ENCODE measurements at regions not wholly inside any gene's neighbourhood (a gene's known extent, or its start where the extent isn't known, plus 50 kb on each side); places are given as distances from the start of the nearest gene placed in this dataset.

GRCh38 chr12:76220980-76221379, 127.2 kb downstream of the BBS10 start:
- H3K9me3 ChIP-seq (ENCODE audit: insufficient read depth, low read length): no peaks in the 10 kb centered on the region
- no peak overlapping the region for H3K9ac ChIP-seq (ENCODE audit: insufficient read length, low read depth)
- no peaks in the 10 kb centered on the region for H3K36me3 ChIP-seq (ENCODE audit: insufficient read depth, insufficient read length, low read length)
- TF ChIP-seq YY1 (IDR thresholded peaks at IDR 0.05; ENCODE audit: insufficient read depth, insufficient read length) (no peak), ZNF274 (IDR thresholded peaks at IDR 0.05; ENCODE audit: low read depth, low read length) (no peak), SUZ12 (IDR thresholded peaks at IDR 0.05; ENCODE audit: extremely low read depth, insufficient read depth, insufficient read length) (no peak)
- H3K27me3 ChIP-seq (ENCODE audit: insufficient read depth, insufficient read length): no peaks in the 10 kb centered on the region
- no peak overlapping the region for H3K4me3 ChIP-seq (ENCODE audit: insufficient read length, low read depth)
- H3K4me1 ChIP-seq (ENCODE audit: insufficient read depth, insufficient read length): no peaks in the 10 kb centered on the region
- DNase-seq (ENCODE audit: low read depth, low spot score): peak; percentile 35

GRCh38 chr12:76219806-76220205, 128.4 kb downstream of the BBS10 start:
- no peak for DNase-seq (ENCODE audit: low read depth, low spot score)
- TF ChIP-seq ZNF274 (IDR thresholded peaks at IDR 0.05; ENCODE audit: low read depth, low read length) (no peak), SUZ12 (IDR thresholded peaks at IDR 0.05; ENCODE audit: extremely low read depth, insufficient read depth, insufficient read length) (no peak), YY1 (IDR thresholded peaks at IDR 0.05; ENCODE audit: insufficient read depth, insufficient read length) (no peak)
- Histone ChIP-seq H3K9me3 (ENCODE audit: insufficient read depth, low read length) (no peaks in the 10 kb centered on the region), H3K9ac (ENCODE audit: insufficient read length, low read depth) (no peak overlapping the region), H3K4me3 (ENCODE audit: insufficient read length, low read depth) (no peak overlapping the region), H3K4me1 (ENCODE audit: insufficient read depth, insufficient read length) (no peaks in the 10 kb centered on the region), H3K27me3 (ENCODE audit: insufficient read depth, insufficient read length) (no peaks in the 10 kb centered on the region), H3K36me3 (ENCODE audit: insufficient read depth, insufficient read length, low read length) (no peaks in the 10 kb centered on the region)

GRCh38 chr12:76216585-76217472, 131.4 kb downstream of the BBS10 start:
- no peaks in the 10 kb centered on the region for H3K36me3 ChIP-seq (ENCODE audit: insufficient read depth, insufficient read length, low read length)
- no peaks in the 10 kb centered on the region for H3K27me3 ChIP-seq (ENCODE audit: insufficient read depth, insufficient read length)
- H3K9me3 ChIP-seq (ENCODE audit: insufficient read depth, low read length): no peaks in the 10 kb centered on the region
- no peak overlapping the region for H3K9ac ChIP-seq (ENCODE audit: insufficient read length, low read depth)
- H3K4me1 ChIP-seq (ENCODE audit: insufficient read depth, insufficient read length): no peaks in the 10 kb centered on the region
- no peak for TF ChIP-seq ZNF274 (IDR thresholded peaks at IDR 0.05; ENCODE audit: low read depth, low read length)
- TF ChIP-seq YY1 (IDR thresholded peaks at IDR 0.05; ENCODE audit: insufficient read depth, insufficient read length): no peak
- no peak for TF ChIP-seq SUZ12 (IDR thresholded peaks at IDR 0.05; ENCODE audit: extremely low read depth, insufficient read depth, insufficient read length)
- no peak overlapping the region for H3K4me3 ChIP-seq (ENCODE audit: insufficient read length, low read depth)
- no peak for DNase-seq (ENCODE audit: low read depth, low spot score)

- DNase-seq (ENCODE audit: low read depth, low spot score): no peak
- Histone ChIP-seq H3K36me3 (ENCODE audit: insufficient read depth, insufficient read length, low read length) (no peaks in the 10 kb centered on the region), H3K9me3 (ENCODE audit: insufficient read depth, low read length) (peaks cover 11% of the 10 kb centered on the region; the same call in 1 of the 2 replicates), H3K27me3 (ENCODE audit: insufficient read depth, insufficient read length) (no peaks in the 10 kb centered on the region), H3K9ac (ENCODE audit: insufficient read length, low read depth) (no peak overlapping the region), H3K4me3 (ENCODE audit: insufficient read length, low read depth) (no peak overlapping the region), H3K4me1 (ENCODE audit: insufficient read depth, insufficient read length) (no peaks in the 10 kb centered on the region)
- TF ChIP-seq SUZ12 (IDR thresholded peaks at IDR 0.05; ENCODE audit: extremely low read depth, insufficient read depth, insufficient read length) (no peak), ZNF274 (IDR thresholded peaks at IDR 0.05; ENCODE audit: low read depth, low read length) (no peak), YY1 (IDR thresholded peaks at IDR 0.05; ENCODE audit: insufficient read depth, insufficient read length) (no peak)
Measured at GRCh38 chr12:76208129-76208528, 123.6 kb upstream of the NAP1L1 start.

- no peaks in the 10 kb centered on the region for H3K36me3 ChIP-seq (ENCODE audit: insufficient read depth, insufficient read length, low read length)
- H3K4me1 ChIP-seq (ENCODE audit: insufficient read depth, insufficient read length): no peaks in the 10 kb centered on the region
- DNase-seq (ENCODE audit: low read depth, low spot score): no peak
- no peak overlapping the region for H3K9ac ChIP-seq (ENCODE audit: insufficient read length, low read depth)
- H3K27me3 ChIP-seq (ENCODE audit: insufficient read depth, insufficient read length): no peaks in the 10 kb centered on the region
- H3K9me3 ChIP-seq (ENCODE audit: insufficient read depth, low read length): peaks cover 26% of the 10 kb centered on the region; the same call in 1 of the 2 replicates
- no peak overlapping the region for H3K4me3 ChIP-seq (ENCODE audit: insufficient read length, low read depth)
- no peak for TF ChIP-seq SUZ12 (IDR thresholded peaks at IDR 0.05; ENCODE audit: extremely low read depth, insufficient read depth, insufficient read length)
- TF ChIP-seq YY1 (IDR thresholded peaks at IDR 0.05; ENCODE audit: insufficient read depth, insufficient read length): no peak
- TF ChIP-seq ZNF274 (IDR thresholded peaks at IDR 0.05; ENCODE audit: low read depth, low read length): no peak
Measured at GRCh38 chr12:76206677-76207072, 122.2 kb upstream of the NAP1L1 start.

GRCh38 chr12:76206039-76206676, 121.7 kb upstream of the NAP1L1 start:
- no peak overlapping the region for H3K9ac ChIP-seq (ENCODE audit: insufficient read length, low read depth)

GRCh38 chr12:76202621-76203020, 118.1 kb upstream of the NAP1L1 start:
- TF ChIP-seq SUZ12 (IDR thresholded peaks at IDR 0.05; ENCODE audit: extremely low read depth, insufficient read depth, insufficient read length) (no peak), YY1 (IDR thresholded peaks at IDR 0.05; ENCODE audit: insufficient read depth, insufficient read length) (no peak), ZNF274 (IDR thresholded peaks at IDR 0.05; ENCODE audit: low read depth, low read length) (no peak)
- H3K9me3 ChIP-seq (ENCODE audit: insufficient read depth, low read length): peaks cover 40% of the 10 kb centered on the region
- H3K4me1 ChIP-seq (ENCODE audit: insufficient read depth, insufficient read length): no peaks in the 10 kb centered on the region
- no peak for DNase-seq (ENCODE audit: low read depth, low spot score)
- H3K4me3 ChIP-seq (ENCODE audit: insufficient read length, low read depth): no peak overlapping the region
- H3K9ac ChIP-seq (ENCODE audit: insufficient read length, low read depth): no peak overlapping the region
- H3K36me3 ChIP-seq (ENCODE audit: insufficient read depth, insufficient read length, low read length): no peaks in the 10 kb centered on the region
- no peaks in the 10 kb centered on the region for H3K27me3 ChIP-seq (ENCODE audit: insufficient read depth, insufficient read length)

More at GRCh38 chr12:76206039-76206676, 121.7 kb upstream of the NAP1L1 start:
- Histone ChIP-seq H3K27me3 (ENCODE audit: insufficient read depth, insufficient read length) (no peaks in the 10 kb centered on the region), H3K4me1 (ENCODE audit: insufficient read depth, insufficient read length) (no peaks in the 10 kb centered on the region), H3K4me3 (ENCODE audit: insufficient read length, low read depth) (no peak overlapping the region), H3K36me3 (ENCODE audit: insufficient read depth, insufficient read length, low read length) (no peaks in the 10 kb centered on the region), H3K9me3 (ENCODE audit: insufficient read depth, low read length) (peaks cover 26% of the 10 kb centered on the region; the same call in 1 of the 2 replicates)
- DNase-seq (ENCODE audit: low read depth, low spot score): no peak
- no peak for TF ChIP-seq ZNF274 (IDR thresholded peaks at IDR 0.05; ENCODE audit: low read depth, low read length)

Measured in NT2/D1 (cell line).